ENCODE measurements at regions not wholly inside any gene's neighbourhood (a gene's known extent, or its start where the extent isn't known, plus 50 kb on each side); places are given as distances from the start of the nearest gene placed in this dataset.

DNA sequence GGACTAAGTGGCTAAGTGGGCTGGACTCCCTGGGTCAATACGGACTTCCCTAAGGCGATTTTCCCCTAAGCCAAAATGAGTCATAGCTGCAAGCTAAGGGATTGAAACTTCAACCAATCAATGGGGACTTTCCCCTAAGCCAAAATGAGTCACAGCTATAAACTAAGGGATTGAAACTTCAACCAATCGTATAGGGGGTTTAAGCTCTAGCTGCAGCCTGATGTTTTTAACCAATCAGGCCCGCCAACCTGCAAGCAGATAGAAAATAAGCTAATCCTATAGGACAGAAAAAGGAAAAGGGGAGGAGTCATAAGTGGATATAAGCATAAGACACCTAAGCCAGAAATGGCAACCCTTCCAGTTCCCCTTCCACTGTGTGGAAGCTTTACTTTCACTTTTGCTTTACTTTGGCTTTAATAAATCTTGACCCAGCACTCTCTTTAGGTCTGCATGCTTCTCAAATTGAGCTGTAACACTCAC, 655.0 kb upstream of the HS3ST5 start:
- no peak for TF ChIP-seq POLR2AphosphoS5 (IDR thresholded peaks at IDR 0.05; ENCODE audit: borderline replicate concordance, low read depth, low read length)
- TF ChIP-seq EZH2 (IDR thresholded peaks at IDR 0.05): no peak
- TF ChIP-seq FOXP2 (optimal IDR thresholded peaks at IDR 0.05; ENCODE audit: control extremely low read depth, extremely low read length, insufficient read depth): no peak

Data from SK-N-MC (cell line).